GM19455 (cell line): ENCODE measurements at regions not wholly inside any gene's neighbourhood (a gene's known extent, or its start where the extent isn't known, plus 50 kb on each side); places are given as distances from the start of the nearest gene placed in this dataset.
"Not testable (repeated sequence)": the region's sequence is repeated elsewhere in the genome, so short reads cannot be mapped to it uniquely, and the experiment has no call there.

ENCODE experiments used
- ATAC-seq: cut with Tn5 transposase; IDR thresholded peaks from one replicate; pipeline ENCODE4 v1.9.1; 2021; ENCODE audit not compliant: unreplicated experiment

GRCh38 chr9:94033383-94033782 lies 50.9 kb upstream of the PTPDC1 start:
- no peak for ATAC-seq

GRCh38 chr9:94031946-94032345 lies 52.3 kb upstream of the PTPDC1 start:
- no peak for ATAC-seq

- no peak for ATAC-seq
These were observed 52.9 kb upstream of the PTPDC1 start for GRCh38 chr9:94031380-94031779.

GRCh38 chr9:94030318-94031179 lies 53.7 kb upstream of the PTPDC1 start:
- ATAC-seq = peak; percentile 97

GRCh38 chr9:94029932-94030317 lies 54.3 kb upstream of the PTPDC1 start:
- ATAC-seq = no peak

- ATAC-seq = no peak
These were observed 57.4 kb upstream of the PTPDC1 start for GRCh38 chr9:94026816-94027215.

- not testable (repeated sequence) for ATAC-seq
These were observed 61.8 kb upstream of the PTPDC1 start for GRCh38 chr9:94022476-94022875.

- ATAC-seq = not testable (repeated sequence)
These were observed 63.4 kb upstream of the PTPDC1 start for GRCh38 chr9:94020836-94021235.

- no peak for ATAC-seq
These were observed 63.5 kb upstream of the BARX1 start for GRCh38 chr9:94018628-94019027.

GRCh38 chr9:94017939-94018531 lies 62.9 kb upstream of the BARX1 start:
- ATAC-seq = no peak

GRCh38 chr9:94016744-94017143 lies 61.6 kb upstream of the BARX1 start:
- no peak for ATAC-seq

- no peak for ATAC-seq
These were observed 59.8 kb upstream of the BARX1 start for GRCh38 chr9:94014920-94015319.

GRCh38 chr9:94014066-94014654 lies 59.0 kb upstream of the BARX1 start:
- ATAC-seq = no peak

GRCh38 chr9:94010980-94011533 lies 55.9 kb upstream of the BARX1 start:
- no peak for ATAC-seq

GRCh38 chr9:94005272-94005901 lies 50.2 kb upstream of the BARX1 start:
- ATAC-seq = no peak
